Cerebellar cortex (tissue), 1 donor: ENCODE measurements at regions not wholly inside any gene's neighbourhood (a gene's known extent, or its start where the extent isn't known, plus 50 kb on each side); places are given as distances from the start of the nearest gene placed in this dataset.

ENCODE experiments used
- DNase-seq: peaks from one replicate; pipeline ENCODE4 v3.0.0-alpha.2; 2015; ENCODE audit warnings: low spot score

- no peak for DNase-seq
These were observed 279.9 kb upstream of the SORCS1 start for GRCh38 chr10:107444443-107444842.

- DNase-seq: no peak
These were observed 279.3 kb upstream of the SORCS1 start for GRCh38 chr10:107443813-107444212.

GRCh38 chr10:107443326-107443725 lies 278.8 kb upstream of the SORCS1 start:
- DNase-seq: no peak

- DNase-seq: no peak
These were observed 277.6 kb upstream of the SORCS1 start for GRCh38 chr10:107442035-107442505.

- no peak for DNase-seq
These were observed 276.2 kb upstream of the SORCS1 start for GRCh38 chr10:107440741-107441140.

- no peak for DNase-seq
These were observed 273.4 kb upstream of the SORCS1 start for GRCh38 chr10:107437921-107438320.

- no peak for DNase-seq
These were observed 272.1 kb upstream of the SORCS1 start for GRCh38 chr10:107436568-107436967.

- no peak for DNase-seq
These were observed 270.3 kb upstream of the SORCS1 start for GRCh38 chr10:107434854-107435253.

GRCh38 chr10:107434201-107434600 lies 269.7 kb upstream of the SORCS1 start:
- no peak for DNase-seq

GRCh38 chr10:107433605-107434004 lies 269.1 kb upstream of the SORCS1 start:
- no peak for DNase-seq

- no peak for DNase-seq
These were observed 265.9 kb upstream of the SORCS1 start for GRCh38 chr10:107430446-107430845.

- no peak for DNase-seq
These were observed 262.5 kb upstream of the SORCS1 start for GRCh38 chr10:107427016-107427415.

- DNase-seq: no peak
These were observed 261.5 kb upstream of the SORCS1 start for GRCh38 chr10:107425931-107426553.

- no peak for DNase-seq
These were observed 260.1 kb upstream of the SORCS1 start for GRCh38 chr10:107424628-107425027.

GRCh38 chr10:107423903-107424302 lies 259.4 kb upstream of the SORCS1 start:
- DNase-seq: no peak

GRCh38 chr10:107422681-107423080 lies 258.2 kb upstream of the SORCS1 start:
- no peak for DNase-seq

- DNase-seq: no peak
These were observed 255.7 kb upstream of the SORCS1 start for GRCh38 chr10:107420196-107420595.

GRCh38 chr10:107418085-107418806 lies 253.7 kb upstream of the SORCS1 start:
- DNase-seq: no peak

GRCh38 chr10:107417446-107417845 lies 252.9 kb upstream of the SORCS1 start:
- DNase-seq: no peak

- DNase-seq: no peak
These were observed 250.9 kb upstream of the SORCS1 start for GRCh38 chr10:107415446-107415845.

GRCh38 chr10:107413971-107414370 lies 249.5 kb upstream of the SORCS1 start:
- DNase-seq: no peak

GRCh38 chr10:107409522-107409921 lies 245.0 kb upstream of the SORCS1 start:
- peak; percentile 6 for DNase-seq

- no peak for DNase-seq
These were observed 233.6 kb upstream of the SORCS1 start for GRCh38 chr10:107398115-107398514.

- DNase-seq: no peak
These were observed 227.4 kb upstream of the SORCS1 start for GRCh38 chr10:107391901-107392300.
